ENCODE measurements at regions not wholly inside any gene's neighbourhood (a gene's known extent, or its start where the extent isn't known, plus 50 kb on each side); places are given as distances from the start of the nearest gene placed in this dataset.

DNA sequence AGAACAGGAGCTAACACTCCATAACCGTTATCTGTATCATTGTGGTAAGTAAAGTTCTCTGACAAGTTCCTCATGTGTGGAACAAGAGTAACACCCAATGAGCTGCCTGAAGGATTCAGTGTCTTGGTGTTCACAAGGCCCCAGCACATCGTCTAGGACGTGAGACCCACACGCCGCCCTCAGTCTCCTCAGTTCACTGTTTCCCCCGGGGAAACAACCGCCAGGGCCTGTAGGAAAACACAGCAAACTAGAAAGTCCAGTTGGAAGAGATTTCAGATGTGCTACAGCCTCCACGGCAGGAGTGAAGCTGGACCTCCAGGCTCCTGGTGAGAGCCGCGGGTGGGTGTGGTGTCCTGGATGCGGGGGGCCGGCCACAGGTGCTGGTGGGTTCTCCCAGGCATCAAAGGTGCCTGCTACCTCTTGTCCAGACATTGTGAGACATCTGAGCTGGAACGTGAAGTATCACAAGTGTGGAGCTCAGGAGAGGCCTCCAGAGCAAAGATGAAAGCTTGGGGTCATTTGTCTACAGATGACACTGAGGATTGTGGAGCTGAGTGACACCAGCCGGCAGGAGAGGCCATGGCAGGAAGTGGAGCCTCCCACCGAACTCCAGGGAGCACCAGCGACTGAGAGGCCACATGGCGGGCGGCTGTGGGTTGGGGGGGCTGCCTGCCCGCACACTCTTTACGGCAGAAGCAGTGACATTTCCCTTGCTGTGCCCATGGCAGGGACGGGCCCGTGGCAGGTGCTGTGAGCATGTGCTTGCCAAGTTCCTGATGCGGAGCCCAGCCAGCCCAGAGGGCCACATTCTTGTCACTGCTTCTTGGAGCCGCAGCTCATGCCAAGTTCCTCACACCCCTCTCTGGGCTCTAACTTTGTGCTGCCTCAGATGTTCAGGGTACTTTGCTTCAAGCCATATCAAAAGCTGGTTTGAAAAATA lies 131.2 kb downstream of the TMEM18 start:
- 70 to 79% methylated on average over 16 to 23 of the region's 24 CpGs for WGBS, 2 donors
- H3K36me3 ChIP-seq = no peaks in the 10 kb centered on the region
- H3K4me1 ChIP-seq = no peaks in the 10 kb centered on the region
- TF ChIP-seq EP300 (IDR thresholded peaks at IDR 0.05) (no peak), POLR2A (IDR thresholded peaks at IDR 0.05) (no peak), POLR2AphosphoS5 (IDR thresholded peaks at IDR 0.05) (no peak)
- TF ChIP-seq, protein P1, sequence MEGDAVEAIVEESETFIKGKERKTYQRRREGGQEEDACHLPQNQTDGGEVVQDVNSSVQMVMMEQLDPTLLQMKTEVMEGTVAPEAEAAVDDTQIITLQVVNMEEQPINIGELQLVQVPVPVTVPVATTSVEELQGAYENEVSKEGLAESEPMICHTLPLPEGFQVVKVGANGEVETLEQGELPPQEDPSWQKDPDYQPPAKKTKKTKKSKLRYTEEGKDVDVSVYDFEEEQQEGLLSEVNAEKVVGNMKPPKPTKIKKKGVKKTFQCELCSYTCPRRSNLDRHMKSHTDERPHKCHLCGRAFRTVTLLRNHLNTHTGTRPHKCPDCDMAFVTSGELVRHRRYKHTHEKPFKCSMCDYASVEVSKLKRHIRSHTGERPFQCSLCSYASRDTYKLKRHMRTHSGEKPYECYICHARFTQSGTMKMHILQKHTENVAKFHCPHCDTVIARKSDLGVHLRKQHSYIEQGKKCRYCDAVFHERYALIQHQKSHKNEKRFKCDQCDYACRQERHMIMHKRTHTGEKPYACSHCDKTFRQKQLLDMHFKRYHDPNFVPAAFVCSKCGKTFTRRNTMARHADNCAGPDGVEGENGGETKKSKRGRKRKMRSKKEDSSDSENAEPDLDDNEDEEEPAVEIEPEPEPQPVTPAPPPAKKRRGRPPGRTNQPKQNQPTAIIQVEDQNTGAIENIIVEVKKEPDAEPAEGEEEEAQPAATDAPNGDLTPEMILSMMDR (IDR thresholded peaks at IDR 0.05) = no peak
- H3K27me3 ChIP-seq = no peaks in the 10 kb centered on the region
- no peak overlapping the region for H3K4me3 ChIP-seq
- no peak for DNase-seq
- no peaks in the 10 kb centered on the region for H3K9me3 ChIP-seq
- peak in 1 of 2 donors; percentile 47 for ATAC-seq (ENCODE audit: low FRiP score in 2 of 2)
- H3K27ac ChIP-seq = no peak overlapping the region

DNA sequence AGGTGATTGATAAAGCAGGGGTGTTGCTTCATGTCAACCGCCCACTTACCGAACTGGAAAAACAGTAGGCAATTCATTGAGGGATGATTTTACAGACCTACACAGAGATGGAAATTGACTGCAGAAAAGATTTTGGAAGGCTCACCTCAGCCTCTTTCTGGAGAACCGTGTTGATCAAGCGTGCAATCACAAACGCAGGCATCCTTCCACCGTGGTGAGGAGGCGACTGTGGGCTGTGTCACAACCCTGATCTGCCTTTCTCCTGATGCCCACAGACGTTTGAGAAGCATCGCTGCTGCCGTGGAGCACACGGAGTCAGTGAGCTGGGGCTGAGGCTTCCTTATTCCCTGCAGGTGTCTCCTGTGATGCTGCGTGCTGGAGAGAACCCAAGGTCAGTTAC lies 132.0 kb downstream of the TMEM18 start:
- Histone ChIP-seq H3K36me3 (no peaks in the 10 kb centered on the region), H3K27ac (no peak overlapping the region), H3K9me3 (no peaks in the 10 kb centered on the region), H3K4me3 (no peak overlapping the region), H3K4me1 (no peaks in the 10 kb centered on the region), H3K27me3 (no peaks in the 10 kb centered on the region)
- DNase-seq (no peak), ATAC-seq (ENCODE audit: low FRiP score in 2 of 2) (no peak)
- no peak for TF ChIP-seq POLR2AphosphoS5 (IDR thresholded peaks at IDR 0.05)
- no peak for TF ChIP-seq EP300 (IDR thresholded peaks at IDR 0.05)
- TF ChIP-seq, protein P1 (IDR thresholded peaks at IDR 0.05) = no peak
- no peak for TF ChIP-seq POLR2A (IDR thresholded peaks at IDR 0.05)
- 74 to 80% methylated on average over 12 of the region's 12 CpGs for WGBS, 2 donors

DNA sequence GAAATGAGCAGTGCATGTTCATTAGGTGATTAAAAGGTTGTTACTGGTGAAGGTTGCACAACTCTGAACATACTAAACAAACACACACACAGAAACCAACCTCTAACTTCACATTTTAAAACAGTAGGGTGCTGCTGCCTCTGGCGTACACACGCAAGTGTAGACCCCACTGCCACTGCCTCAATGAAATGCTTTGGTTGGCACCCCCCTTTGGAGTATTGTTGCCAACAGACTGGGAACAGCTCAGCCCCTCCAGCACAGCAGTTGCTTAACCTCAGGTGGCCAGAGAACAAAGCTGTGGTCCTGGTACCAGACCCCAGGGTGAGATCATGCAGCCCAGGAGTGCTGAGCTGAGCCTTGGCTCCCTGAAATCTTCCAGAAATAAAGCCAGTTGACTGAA lies 138.6 kb downstream of the TMEM18 start:
- H3K9me3 ChIP-seq = peaks cover 0 to 4% (median 0%) of the 10 kb centered on the region in 4 donors
- no peak overlapping the region for H3K4me3 ChIP-seq
- no peaks in the 10 kb centered on the region for H3K27me3 ChIP-seq
- 98 to 100% methylated on average over 2 of the region's 2 CpGs for WGBS, 2 donors
- TF ChIP-seq EP300 (IDR thresholded peaks at IDR 0.05) (no peak), POLR2AphosphoS5 (IDR thresholded peaks at IDR 0.05) (no peak), POLR2A (IDR thresholded peaks at IDR 0.05) (no peak)
- TF ChIP-seq, protein P1 (IDR thresholded peaks at IDR 0.05) = no peak
- no peaks in the 10 kb centered on the region for H3K4me1 ChIP-seq
- H3K36me3 ChIP-seq = no peaks in the 10 kb centered on the region
- no peak for ATAC-seq (ENCODE audit: low FRiP score in 2 of 2)
- H3K27ac ChIP-seq = no peak overlapping the region
- no peak for DNase-seq

DNA sequence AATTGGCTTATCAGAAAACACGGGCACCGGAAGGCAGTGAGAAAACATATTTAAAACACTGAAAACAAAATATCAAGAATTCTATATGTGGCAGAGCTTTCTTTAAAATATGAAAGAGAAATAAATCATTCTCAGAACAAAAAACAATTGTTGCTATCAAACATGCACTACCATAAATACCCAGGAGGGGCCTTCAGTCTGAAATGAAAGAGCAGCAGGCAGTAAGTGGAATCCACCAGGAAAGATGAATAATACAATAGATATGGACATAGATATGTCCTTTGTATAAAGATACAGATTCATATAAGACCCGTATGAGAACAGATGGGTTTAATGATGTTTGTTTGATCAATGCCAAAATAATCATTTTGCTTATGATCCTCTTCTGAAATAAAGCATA lies 142.0 kb downstream of the TMEM18 start:
- WGBS, 2 donors = 63 to 86% methylated on average over 3 of the region's 3 CpGs
- no peak for TF ChIP-seq POLR2AphosphoS5 (IDR thresholded peaks at IDR 0.05)
- TF ChIP-seq, protein P1 (IDR thresholded peaks at IDR 0.05) = no peak
- TF ChIP-seq EP300 (IDR thresholded peaks at IDR 0.05) = no peak
- no peak for TF ChIP-seq POLR2A (IDR thresholded peaks at IDR 0.05)
- no peak overlapping the region for H3K4me3 ChIP-seq
- peaks cover 0 to 8% (median 1%) of the 10 kb centered on the region in 4 donors for H3K9me3 ChIP-seq
- ATAC-seq (ENCODE audit: low FRiP score in 2 of 2) (no peak), DNase-seq (no peak)
- H3K27ac ChIP-seq = no peak overlapping the region
- no peaks in the 10 kb centered on the region for H3K4me1 ChIP-seq
- H3K27me3 ChIP-seq = no peaks in the 10 kb centered on the region
- no peaks in the 10 kb centered on the region for H3K36me3 ChIP-seq

Data from upper lobe of left lung (tissue), 6 donors.